Transverse colon (tissue), 4 donors: ENCODE measurements at regions not wholly inside any gene's neighbourhood (a gene's known extent, or its start where the extent isn't known, plus 50 kb on each side); places are given as distances from the start of the nearest gene placed in this dataset.
"Not testable (repeated sequence)": the region's sequence is repeated elsewhere in the genome, so short reads cannot be mapped to it uniquely, and the experiment has no call there.

Source experiments
- DNase-seq: peaks from one replicate; pipeline ENCODE4 v3.0.0-alpha.2; 2019
- H3K27ac ChIP-seq, 4 donors: fragments of 200-600 bp; sonication (generic); 2 replicates each; pipeline ENCODE4 v1.5.1; 2016 to 2018; ENCODE audit warnings: inconsistent platforms in 4 of 4
- H3K27me3 ChIP-seq: fragments of 200-600 bp; sonication (generic); 2 replicates; pipeline ENCODE4 v1.5.1; 2017; ENCODE audit warnings: inconsistent platforms
- H3K36me3 ChIP-seq, 4 donors: fragments of 200-600 bp; sonication (generic); 2 replicates each; pipeline ENCODE4 v1.5.1; 2017 to 2019; ENCODE audit warnings: inconsistent platforms in 4 of 4
- H3K4me1 ChIP-seq, 4 donors: fragments of 200-600 bp; sonication (generic); 2 replicates each; pipeline ENCODE4 v1.5.1; 2017 to 2020; ENCODE audit warnings: inconsistent platforms in 4 of 4
- H3K4me3 ChIP-seq, 4 donors: fragments of 200-600 bp; sonication (generic); 1 replicate in 1 of 4; 2 replicates in 3 of 4; pipeline versions ENCODE4 v1.5.1 to v1.6.1; 2017 to 2019; ENCODE audit warnings: inconsistent platforms in 4 of 4
- H3K9me3 ChIP-seq, 2 donors: fragments of 200-600 bp; sonication (generic); 2 replicates each; pipeline ENCODE4 v1.5.1; 2017 to 2019; ENCODE audit warnings: inconsistent platforms in 2 of 2
- CTCF ChIP-seq, 5 experiments: fragments of 200-600 bp in 3 of 5; fragments of 450-650 bp in 2 of 5; sonication (generic) in 3 of 5; IDR thresholded peaks; 1 replicate in 2 of 5; 2 replicates in 3 of 5; pipeline ENCODE4 v1.5.1; 2016 to 2017; ENCODE audit warnings: antibody characterized with exemption in 5 of 5, inconsistent platforms in 3 of 5, mild to moderate bottlenecking in 2 of 5, moderate library complexity in 1 of 5
- EP300 ChIP-seq: sonication (generic); formaldehyde crosslinking; IDR thresholded peaks from one replicate; pipeline ENCODE4 v1.6.1; 2017; ENCODE audit warnings: antibody characterized with exemption, low read depth
- POLR2A ChIP-seq: fragments of 450-650 bp; IDR thresholded peaks from one replicate; pipeline ENCODE4 v1.6.1; 2016; ENCODE audit warnings: antibody characterized with exemption, mild to moderate bottlenecking, moderate library complexity
- POLR2AphosphoS5 ChIP-seq, 3 donors: sonication (generic); formaldehyde crosslinking; IDR thresholded peaks; one replicate each; pipeline ENCODE4 v1.6.1; 2016; ENCODE audit warnings: antibody characterized with exemption in 3 of 3
- WGBS, 2 donors: methylation state at CpG; one replicate each; pipeline ENCODE4 v1.1.5; 2018; ENCODE audit warnings: low coverage in 1 of 2; 5-methylcytosine and 5-hydroxymethylcytosine counted together
- in situ Hi-C, 4 donors: fragments of 200-750 bp; cut with MboI; loops; one replicate each; pipeline versions ENCODE4 v1.15.0 to v1.15.1; 2017; ENCODE audit warnings: low sequenced_read_pairs in 3 of 4, low pct_ligation_motif_present in 1 of 4, low pct_unique_long_range_greater_than_20kb in 1 of 4
- intact Hi-C: fragments of 100-400 bp; cut with DNase I; formaldehyde crosslinking; loops from one replicate; pipeline ENCODE4 v1.15.1; 2023; ENCODE audit warnings: low total_unique reads

- in situ Hi-C loops = no loop called here
Measured at GRCh38 chr5:120122703-120123102, 341.4 kb upstream of the PRR16 start.

GRCh38 chr5:120124031-120124430 lies 340.1 kb upstream of the PRR16 start:
- Histone ChIP-seq H3K4me1 (no peaks in the 10 kb centered on the region), H3K36me3 (no peaks in the 10 kb centered on the region), H3K27me3 (no peaks in the 10 kb centered on the region), H3K9me3 (no peaks in the 10 kb centered on the region), H3K27ac (no peak overlapping the region), H3K4me3 (no peak overlapping the region)
- DNase-seq = no peak
- WGBS, 2 donors = 12% methylated on average over 1 of the region's 1 CpG; no CpG with 5 or more reads in 1 of the 2 donors
- in situ Hi-C loops (no loop called here), intact Hi-C loops (no loop called here)
- TF ChIP-seq EP300 (no peak), CTCF (IDR thresholded peaks at IDR 0.05) (no peak), POLR2AphosphoS5 (IDR thresholded peaks at IDR 0.05) (no peak)

More at GRCh38 chr5:120122703-120123102, 341.4 kb upstream of the PRR16 start:
- TF ChIP-seq EP300 = no peak
- TF ChIP-seq POLR2AphosphoS5 (IDR thresholded peaks at IDR 0.05) = no peak
- no peak for DNase-seq
- Histone ChIP-seq H3K27me3 (no peaks in the 10 kb centered on the region), H3K27ac (no peak overlapping the region), H3K4me1 (no peaks in the 10 kb centered on the region), H3K9me3 (no peaks in the 10 kb centered on the region), H3K36me3 (no peaks in the 10 kb centered on the region), H3K4me3 (no peak overlapping the region)
- intact Hi-C loops = no loop called here

- no peaks in the 10 kb centered on the region for H3K27me3 ChIP-seq
- WGBS, 2 donors = 61 to 71% methylated on average over 2 of the region's 2 CpGs
Measured at GRCh38 chr5:120124961-120125360, 339.1 kb upstream of the PRR16 start.

GRCh38 chr5:120132347-120132746 lies 331.8 kb upstream of the PRR16 start:
- in situ Hi-C loops, DNase-seq, H3K27ac ChIP-seq, intact Hi-C loops, H3K27me3 ChIP-seq, H3K4me3 ChIP-seq, H3K4me1 ChIP-seq, H3K36me3 ChIP-seq, H3K9me3 ChIP-seq: not testable (repeated sequence)
- WGBS, 2 donors = 83% methylated on average over 7 of the region's 7 CpGs; no CpG with 5 or more reads in 1 of the 2 donors

More at GRCh38 chr5:120124961-120125360, 339.1 kb upstream of the PRR16 start:
- Histone ChIP-seq H3K4me1 (no peaks in the 10 kb centered on the region), H3K36me3 (no peaks in the 10 kb centered on the region), H3K9me3 (no peaks in the 10 kb centered on the region), H3K4me3 (no peak overlapping the region), H3K27ac (no peak overlapping the region)
- intact Hi-C loops = no loop called here
- in situ Hi-C loops = no loop called here
- DNase-seq = no peak
- TF ChIP-seq CTCF (IDR thresholded peaks at IDR 0.05) = no peak
- TF ChIP-seq EP300 = no peak
- no peak for TF ChIP-seq POLR2A
- TF ChIP-seq POLR2AphosphoS5 (IDR thresholded peaks at IDR 0.05) = no peak

GRCh38 chr5:120134944-120135343 lies 329.2 kb upstream of the PRR16 start:
- intact Hi-C loops = no loop called here
- in situ Hi-C loops = no loop called here
- peaks cover 0 to 12% (median 0%) of the 10 kb centered on the region in 4 donors for H3K4me1 ChIP-seq

More at GRCh38 chr5:120134944-120135343, 329.2 kb upstream of the PRR16 start:
- no peak overlapping the region for H3K4me3 ChIP-seq
- no peaks in the 10 kb centered on the region for H3K36me3 ChIP-seq
- no peak for TF ChIP-seq EP300
- TF ChIP-seq POLR2AphosphoS5 (IDR thresholded peaks at IDR 0.05) = no peak
- TF ChIP-seq CTCF (IDR thresholded peaks at IDR 0.05) = no peak
- TF ChIP-seq POLR2A = no peak
- no peak for DNase-seq
- H3K9me3 ChIP-seq = no peaks in the 10 kb centered on the region
- H3K27ac ChIP-seq = no peak overlapping the region
- H3K27me3 ChIP-seq = no peaks in the 10 kb centered on the region
